GM18499 (cell line): ENCODE measurements at regions not wholly inside any gene's neighbourhood (a gene's known extent, or its start where the extent isn't known, plus 50 kb on each side); places are given as distances from the start of the nearest gene placed in this dataset.
"Not testable (repeated sequence)": the region's sequence is repeated elsewhere in the genome, so short reads cannot be mapped to it uniquely, and the experiment has no call there.

Experiments used
- ATAC-seq: cut with Tn5 transposase; IDR thresholded peaks from one replicate; pipeline ENCODE4 v1.9.1; 2021; ENCODE audit warnings: moderate number of reproducible peaks; ENCODE audit not compliant: insufficient read depth, unreplicated experiment

DNA sequence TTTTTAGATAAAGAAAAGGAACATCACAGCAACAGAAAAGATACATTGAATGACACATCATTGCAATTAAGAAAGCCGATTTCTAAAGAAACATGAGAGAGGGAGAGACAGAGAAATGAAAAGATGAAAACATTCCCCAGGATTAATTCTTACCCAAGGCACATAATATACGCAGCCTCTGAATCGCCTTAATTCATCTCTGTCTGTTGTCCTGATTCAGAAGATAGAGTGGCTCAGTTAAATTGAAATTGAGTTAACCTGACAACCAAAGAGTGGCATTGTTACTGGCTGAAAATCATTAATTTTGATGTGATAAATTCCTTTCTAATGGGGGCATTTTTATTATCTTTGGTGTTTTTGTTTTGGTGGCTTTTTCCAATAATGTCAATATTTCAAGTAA, 701.9 kb downstream of the EDEM1 start:
- no peak for ATAC-seq

DNA sequence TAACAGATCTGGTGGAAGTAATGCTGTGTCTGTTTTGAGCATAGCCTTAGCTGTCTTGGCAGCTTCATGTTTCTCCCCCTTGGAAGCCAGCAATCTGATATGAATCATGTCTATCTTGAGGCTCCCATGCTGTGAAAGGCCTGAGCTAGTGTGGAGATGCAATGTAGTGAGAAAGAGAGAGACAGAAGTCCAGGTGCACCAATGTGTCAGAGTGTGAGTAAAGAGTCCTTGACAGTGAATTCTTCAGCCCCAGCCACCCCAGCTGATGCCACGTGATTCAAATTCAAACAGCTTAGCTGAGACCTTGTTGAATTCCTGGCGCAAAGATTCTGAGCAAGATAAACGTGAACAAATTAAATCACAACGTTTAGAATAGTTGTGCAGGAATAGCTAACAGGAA, 704.2 kb downstream of the EDEM1 start:
- no peak for ATAC-seq

DNA sequence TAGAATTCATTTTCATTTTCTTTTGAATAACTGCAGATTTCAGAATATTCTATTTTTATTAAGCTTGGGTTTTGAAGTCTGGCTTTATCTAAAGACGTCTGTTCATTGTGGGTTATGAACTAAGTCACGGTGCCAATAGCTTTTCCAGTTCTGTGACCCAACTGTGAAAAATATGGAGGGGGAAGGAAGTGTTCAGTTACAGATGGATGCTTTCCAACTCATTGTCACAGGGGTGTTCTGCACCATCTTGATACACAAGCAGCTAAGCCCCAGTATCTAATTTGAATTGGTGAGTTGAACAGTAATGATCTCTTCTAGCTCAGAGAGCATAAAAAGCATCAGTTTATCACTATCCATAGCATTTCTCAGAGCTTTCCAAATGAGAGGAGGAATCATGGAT, 710.6 kb downstream of the EDEM1 start:
- no peak for ATAC-seq

DNA sequence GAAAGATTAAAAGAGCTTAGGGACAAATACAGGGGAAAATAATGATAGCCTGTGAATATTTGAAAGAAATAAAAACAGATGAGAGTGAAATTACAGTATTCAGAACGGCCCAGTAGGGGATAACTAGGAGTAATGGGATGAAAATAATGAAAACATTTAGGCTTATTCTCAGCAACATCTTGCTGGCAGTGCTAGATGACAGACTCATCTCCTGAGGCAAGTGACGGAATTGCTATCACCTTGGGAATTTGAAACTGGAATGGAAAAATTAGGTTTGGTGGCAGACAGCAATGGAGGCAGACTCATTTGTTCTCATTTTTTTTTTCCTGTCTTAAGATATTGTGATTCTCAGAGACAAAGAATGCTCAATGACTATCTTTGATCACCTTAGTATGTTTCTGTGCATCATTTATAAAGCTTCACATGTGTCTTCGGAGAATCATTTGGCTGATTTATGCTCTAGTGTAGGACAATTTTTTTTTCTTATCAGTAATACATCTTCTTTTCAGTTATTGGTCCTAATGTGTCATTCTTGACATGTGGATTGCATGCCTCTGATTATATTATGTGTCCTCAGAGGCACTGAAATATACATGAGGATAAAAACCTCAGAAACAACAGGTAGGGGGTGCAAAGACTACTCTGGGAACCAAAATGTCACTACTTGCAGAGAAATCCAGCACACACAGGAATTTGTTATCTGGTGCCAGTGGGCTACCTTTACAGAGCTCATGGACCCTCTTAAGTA, 711.7 kb downstream of the EDEM1 start:
- no peak for ATAC-seq

DNA sequence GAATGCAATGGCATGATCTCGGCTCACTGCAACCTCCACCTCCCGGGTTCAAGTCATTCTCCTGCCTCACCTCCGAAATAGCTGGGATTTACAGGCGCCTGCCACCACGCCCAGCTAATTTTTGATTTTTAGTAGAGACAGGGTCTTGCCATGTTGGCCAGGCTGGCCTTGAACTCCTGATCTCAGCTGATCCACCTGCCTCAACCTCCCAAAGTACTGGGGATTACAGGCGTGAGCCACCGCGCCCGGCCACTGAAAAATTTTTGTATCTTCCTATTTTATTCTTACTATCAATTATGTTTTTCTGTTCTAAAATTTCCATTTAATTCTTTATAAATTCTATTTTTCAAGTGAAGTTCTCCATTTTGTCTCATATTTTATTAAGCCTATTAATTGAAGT, 730.4 kb downstream of the EDEM1 start:
- ATAC-seq, result no peak

DNA sequence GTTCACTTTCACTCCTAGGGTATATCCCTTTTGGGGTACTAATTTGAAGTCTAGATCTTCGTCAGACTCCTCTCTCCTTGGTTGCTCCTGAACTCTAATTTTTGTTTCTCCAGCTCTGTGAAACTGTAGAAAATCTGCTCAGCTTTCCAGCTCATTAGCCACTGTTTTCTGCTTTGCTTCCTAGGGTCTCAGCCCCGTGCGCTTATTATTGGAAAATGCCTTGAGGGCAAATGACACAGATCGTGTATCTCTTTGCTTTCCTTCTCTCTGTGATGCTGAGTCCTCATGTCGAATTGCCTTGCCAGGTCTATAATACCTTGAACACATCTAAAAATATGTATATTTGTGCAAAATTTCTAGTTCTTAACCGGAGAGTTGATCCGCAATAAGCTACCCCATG, 731.1 kb downstream of the EDEM1 start:
- no peak for ATAC-seq

DNA sequence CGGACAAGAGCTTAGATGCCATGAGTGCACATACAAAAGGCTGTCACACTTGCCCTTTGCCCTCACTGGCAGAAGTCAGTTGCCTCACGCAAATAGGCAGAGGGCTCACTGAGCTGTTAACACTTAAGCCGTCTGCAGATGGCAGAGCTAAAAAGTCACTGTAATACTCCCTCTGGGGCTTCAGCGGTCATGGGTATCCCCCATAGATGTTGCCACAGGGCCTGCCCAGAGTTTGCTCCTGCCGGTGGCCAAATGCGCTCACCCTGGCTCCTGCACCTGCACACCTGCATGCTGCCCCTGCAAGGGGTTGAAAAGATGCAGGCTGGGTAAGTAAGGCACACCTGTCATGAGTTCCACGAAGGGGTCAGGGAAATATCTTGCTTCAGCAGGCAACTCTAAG, 741.5 kb downstream of the EDEM1 start:
- ATAC-seq, result no peak

DNA sequence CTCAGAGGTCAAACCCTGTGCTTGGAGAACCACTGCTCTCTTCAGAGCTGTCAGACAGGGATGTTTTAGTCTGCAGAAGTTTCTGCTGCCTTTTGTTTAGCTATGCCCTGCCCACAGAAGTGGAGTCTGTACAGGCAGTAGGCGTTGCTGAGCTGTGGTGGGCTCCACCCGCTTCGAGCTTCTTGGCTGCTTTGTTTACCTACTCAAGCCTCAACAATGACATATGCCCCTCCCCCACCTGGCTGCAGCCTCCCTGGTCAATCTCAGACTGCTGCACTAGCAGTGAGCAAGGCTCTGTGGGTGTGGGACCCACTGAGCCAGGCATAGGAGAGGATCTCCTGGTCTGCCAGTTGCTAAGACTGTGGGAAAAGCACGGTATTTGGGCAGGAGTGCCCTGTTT, 756.6 kb downstream of the EDEM1 start:
- not testable (repeated sequence) for ATAC-seq

DNA sequence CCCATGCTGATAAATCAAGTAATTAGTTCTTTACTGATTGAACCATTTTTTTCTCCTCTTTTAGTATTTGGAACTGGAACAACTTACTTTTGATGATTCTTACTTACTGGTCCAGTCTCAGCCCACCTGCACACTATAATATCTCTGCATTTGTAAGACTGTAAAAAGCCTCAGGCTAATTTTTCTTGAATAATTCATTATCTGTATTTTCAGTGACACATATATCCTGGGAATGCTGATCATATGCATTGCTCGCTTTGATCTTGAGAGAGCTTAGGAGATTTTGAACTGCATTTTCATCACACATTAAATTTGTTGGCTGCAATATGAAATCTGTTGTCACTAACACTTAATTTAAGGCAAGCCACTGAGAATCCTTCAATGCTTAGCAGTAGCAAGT, 760.6 kb downstream of the EDEM1 start:
- ATAC-seq, result no peak

DNA sequence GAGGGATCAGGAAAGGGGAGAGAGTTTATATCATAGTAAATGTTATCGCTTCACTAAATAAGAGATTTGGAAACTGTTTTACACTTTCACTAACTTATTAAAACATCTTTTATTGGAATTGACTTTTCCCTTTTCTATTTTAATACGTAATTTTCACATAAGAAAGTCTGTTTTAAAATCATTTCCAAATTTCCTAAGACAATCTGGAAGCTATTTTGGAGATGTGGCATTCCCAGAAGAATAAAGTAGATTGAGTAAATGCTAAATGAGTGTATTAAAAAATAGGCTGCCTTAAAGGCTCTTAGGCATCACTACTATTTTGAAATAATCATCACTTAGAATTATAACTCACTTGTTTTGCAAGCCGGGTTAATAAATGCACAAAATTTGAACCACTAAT, 763.5 kb downstream of the EDEM1 start:
- ATAC-seq, result no peak

DNA sequence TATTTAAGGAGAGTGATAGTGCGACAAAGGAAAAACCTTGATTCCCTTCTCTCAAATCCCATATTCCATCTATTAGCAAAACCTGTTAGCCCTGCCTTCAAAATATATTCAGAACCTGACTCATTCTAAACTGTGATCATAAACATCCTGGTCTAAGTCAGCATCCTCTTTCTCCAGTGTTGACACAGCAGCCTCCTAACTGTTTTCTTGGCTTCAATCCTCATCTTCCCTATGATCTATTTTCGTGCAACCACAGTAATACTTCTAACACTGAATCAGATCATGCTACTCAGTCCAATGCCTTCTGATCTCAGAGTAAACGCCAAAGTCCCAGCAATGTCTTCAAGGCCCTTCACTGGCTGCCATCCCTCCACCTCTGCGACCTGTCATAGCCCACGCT, 785.1 kb downstream of the EDEM1 start:
- no peak for ATAC-seq

DNA sequence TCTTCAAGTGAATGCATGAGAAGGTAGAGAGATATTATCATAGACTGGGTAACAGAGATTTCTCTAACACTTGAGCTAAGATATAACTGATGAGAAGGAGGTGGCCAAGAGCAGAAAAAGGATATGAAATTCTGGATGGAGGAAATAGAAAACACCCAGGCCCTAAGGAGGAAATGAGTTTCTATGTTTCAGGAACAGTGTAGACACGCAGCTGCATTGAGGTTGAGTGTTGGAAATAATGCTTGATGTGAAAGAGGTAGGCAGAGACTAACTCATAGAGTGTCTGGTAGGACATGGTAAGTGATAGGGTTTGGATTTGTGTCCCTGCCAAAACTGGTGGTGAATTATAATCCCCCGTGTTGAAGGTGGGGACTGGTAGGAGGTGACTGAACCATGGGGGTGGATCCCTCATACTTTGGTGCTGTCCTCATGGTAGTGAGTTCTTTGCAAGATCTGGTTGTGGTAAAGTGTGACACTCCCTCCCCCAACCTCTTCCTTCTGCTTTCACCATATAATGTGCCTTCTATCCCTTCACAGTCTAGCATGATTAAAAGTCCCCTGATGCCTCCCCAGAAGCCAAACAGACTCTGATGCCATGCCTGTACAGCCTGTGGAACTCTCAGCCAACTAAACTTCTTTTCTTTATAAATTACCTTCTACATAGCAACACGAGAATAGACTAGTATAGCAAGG, 787.3 kb downstream of the EDEM1 start:
- no peak for ATAC-seq

DNA sequence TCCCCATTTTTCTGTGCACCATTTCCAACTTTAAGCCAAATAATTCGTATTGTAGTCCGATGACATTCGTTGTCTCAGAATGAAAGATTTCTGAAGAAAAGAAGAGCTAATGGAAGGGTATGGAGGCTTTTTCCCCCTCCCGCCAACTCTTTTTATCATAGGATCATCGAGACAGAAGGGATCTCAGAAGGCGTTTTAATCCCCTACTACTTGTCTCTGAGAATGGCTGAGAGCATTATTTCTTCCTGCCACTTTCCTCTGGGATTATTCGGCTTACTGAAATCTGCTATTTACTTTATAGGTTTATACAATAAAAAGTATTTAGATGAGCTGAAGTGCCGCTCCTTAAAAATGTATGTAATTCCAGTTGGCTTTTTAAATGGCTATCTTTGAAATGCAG, 789.8 kb downstream of the EDEM1 start:
- no peak for ATAC-seq

DNA sequence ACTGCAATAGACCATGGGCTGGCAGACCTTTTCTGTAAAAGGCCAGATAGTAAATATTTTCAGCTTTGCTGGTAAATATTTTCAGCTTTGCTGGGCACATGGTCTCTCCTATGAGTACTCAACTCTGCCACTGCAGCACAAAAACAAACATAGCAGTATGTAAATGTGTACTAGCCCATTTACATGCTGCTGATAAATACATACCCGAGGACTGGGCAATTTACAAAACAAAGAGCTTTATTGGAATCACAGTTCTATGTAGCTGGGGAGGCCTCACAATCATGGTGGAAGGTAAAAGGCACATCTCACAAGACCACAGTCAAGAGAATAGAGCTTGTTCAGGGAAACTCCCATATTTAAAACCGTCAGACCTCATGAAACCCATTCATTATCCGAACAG, 793.0 kb downstream of the EDEM1 start:
- ATAC-seq, result no peak

DNA sequence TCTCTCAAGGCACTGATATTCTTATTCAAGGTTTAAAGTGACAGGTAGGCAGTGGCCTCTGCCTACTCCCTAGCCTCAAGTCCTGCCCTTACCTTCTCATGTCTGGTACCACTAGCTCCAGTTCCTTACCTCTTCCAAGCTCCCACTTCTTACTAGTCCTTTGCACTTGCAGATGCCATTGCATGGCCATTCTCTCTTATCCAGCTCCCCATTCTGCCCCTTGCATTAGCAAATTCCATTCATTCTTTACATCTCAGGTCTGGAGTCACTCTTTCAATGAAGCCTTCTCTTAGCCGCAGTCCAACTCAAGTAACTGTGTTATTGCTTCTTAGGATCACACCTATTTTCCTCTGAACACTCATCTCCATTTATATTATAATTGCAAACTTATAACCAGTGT, 807.1 kb downstream of the EDEM1 start:
- ATAC-seq, result no peak

DNA sequence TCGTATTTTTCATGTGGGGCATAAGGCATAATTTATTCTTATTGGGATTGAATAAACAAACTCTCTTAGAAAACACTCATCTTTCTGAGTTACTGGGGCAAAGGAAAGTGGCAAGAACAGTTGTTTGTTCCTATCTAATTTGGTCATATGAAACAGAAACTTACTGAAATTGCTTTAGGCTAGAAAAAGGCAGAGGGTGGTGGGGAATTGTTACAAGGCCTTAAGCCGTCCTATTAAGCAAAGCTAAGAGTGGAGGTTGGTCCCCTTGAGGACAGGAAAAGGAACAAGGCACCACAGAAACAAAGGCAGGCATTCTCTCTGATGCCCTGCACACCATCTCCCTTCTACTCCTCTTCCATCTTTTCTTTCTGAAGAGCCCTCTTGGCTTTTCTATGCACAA, 830.9 kb downstream of the EDEM1 start:
- ATAC-seq, result no peak

DNA sequence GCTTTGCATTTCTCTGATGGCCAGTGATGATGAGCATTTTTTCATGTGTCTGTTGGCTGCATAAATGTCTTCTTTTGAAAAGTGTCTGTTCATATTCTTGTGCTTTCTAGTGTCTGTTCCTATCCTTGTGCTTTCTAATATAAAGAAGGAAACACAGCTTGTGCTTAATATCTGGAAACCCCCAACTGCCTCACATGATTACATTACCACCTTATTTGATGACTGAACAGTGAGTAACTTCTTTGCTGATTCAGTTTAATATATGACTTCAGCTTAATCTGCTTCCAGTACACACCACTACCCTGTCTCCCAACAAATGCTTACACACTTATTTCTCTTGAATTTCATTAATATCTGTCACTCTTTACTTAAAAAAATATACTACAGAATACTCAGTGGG, 835.1 kb downstream of the EDEM1 start:
- ATAC-seq, result no peak

DNA sequence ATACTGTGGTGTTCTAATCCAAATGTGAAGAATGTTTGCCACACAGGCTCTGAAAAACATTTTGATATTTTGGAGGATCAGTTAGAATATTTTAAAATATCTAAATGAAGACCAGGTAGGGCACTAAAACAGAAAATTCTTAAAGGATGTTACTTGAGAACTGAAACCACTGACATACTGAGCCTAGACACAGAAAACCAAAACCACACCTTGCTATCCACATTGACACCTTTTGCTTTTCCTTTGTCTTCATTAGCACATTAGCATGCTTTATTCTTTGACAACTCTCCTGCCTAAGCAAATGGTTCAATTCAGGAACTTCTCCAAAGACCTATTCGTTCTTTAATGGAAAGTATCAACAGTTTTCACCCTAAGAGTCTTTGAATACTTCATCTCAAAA, 835.9 kb upstream of the GRM7 start:
- ATAC-seq, result no peak

DNA sequence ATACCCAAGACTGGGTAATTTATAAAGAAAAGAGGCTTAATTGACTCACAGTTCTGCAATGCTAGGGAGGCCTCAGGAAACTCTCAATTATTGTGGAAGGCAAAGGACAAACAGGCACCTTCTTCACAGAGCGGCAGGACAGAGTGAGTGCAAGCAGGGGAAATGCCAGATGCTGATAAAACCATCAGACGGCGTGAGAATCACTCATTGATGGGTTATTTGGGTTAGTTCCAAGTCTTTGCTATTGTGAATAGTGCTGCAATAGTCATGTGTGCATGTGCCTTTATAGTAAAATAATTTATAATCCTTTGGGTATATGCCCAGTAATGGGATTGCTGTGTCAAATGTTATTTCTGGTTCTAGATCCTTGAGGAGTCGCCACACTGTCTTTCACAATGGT, 830.3 kb upstream of the GRM7 start:
- not testable (repeated sequence) for ATAC-seq

DNA sequence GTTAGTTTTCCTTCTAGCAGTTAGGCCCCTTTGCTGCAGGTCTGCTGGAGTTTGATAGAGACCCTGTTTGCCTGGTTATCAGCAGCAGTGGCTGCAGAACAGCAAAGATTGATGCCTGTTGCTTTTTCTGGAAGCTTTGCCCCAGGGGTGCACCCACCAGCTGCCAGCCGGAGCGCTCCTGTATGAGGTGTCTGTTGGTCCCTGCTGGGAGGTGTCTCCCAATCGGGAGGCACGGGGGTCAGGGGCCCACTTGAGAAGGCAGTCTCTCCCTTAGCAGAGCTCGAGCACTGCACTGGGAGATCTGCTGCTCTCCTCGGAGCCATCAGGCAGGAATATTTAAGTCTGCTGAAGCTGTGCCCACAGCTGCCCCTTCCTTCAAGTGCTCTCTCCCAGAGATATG, 825.3 kb upstream of the GRM7 start:
- ATAC-seq, result no peak

DNA sequence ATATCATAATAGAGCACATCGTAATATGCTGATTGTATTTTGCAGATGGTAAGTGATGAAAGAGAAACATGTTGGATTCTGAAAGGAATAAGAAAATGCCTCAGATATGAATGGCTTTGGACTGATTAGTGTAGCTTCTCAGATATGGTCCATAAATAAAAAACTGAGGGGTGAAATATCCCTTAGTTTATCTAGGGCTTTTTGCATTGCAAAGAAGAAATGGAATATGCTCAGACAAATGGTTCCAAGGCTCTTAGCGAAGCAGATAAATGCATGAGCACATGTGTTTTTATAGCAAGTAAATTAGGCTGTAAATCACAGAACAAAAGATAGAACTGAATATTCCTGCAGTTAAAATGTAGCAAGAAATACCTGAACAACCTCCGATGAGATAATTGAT, 820.9 kb upstream of the GRM7 start:
- no peak for ATAC-seq

DNA sequence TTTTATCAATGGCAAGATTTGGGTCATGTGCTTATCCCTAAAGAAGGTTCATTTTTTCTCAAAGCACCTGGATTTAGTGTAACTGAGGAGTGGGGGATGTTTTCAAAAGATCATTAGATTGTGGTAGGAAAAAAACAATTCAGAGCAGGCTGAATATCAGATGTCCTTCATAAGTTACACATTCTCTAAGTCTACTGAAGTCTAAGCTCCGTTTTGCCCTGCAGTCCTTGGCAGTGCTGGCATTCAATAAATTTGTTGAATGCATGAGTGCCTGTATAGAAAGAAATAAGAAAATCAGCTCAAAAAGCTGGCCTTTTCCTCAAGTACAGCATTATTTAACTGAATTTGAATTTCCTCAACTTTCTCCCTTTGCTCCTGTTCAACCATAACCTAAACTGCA, 819.0 kb upstream of the GRM7 start:
- ATAC-seq, result no peak
